A549 (cell line): ENCODE measurements at regions not wholly inside any gene's neighbourhood (a gene's known extent, or its start where the extent isn't known, plus 50 kb on each side); places are given as distances from the start of the nearest gene placed in this dataset.

Experiments
- ATAC-seq, 2 experiments: fragments of 200-7000 bp in 1 of 2; fragments of >200 bp in 1 of 2; cut with Nextera tagmentation in 1 of 2; cut with Tn5 transposase in 1 of 2; 3 replicates each; pipeline versions ENCODE4 v1.8.0 to v1.9.1; 2018 to 2020; ENCODE audit warnings: mild to moderate bottlenecking in 1 of 2, moderate library complexity in 1 of 2
- CTCF ChIA-PET: fragments of 300-600 bp; sonication (Branson Sonifier 250); formaldehyde crosslinking; extraction: SDS; loops from one replicate; lab custom pipeline; 2021; ENCODE audit warnings: antibody characterized with exemption, inconsistent platforms; lab: Yijun Ruan, JAX
- POLR2A ChIA-PET: fragments of 350-600 bp; formaldehyde crosslinking; extraction: SDS; loops from one replicate; lab custom pipeline; 2021; ENCODE audit warnings: antibody characterized with exemption, inconsistent platforms; lab: Yijun Ruan, JAX
- DNase-seq, 2 experiments: peaks; one replicate each; pipeline versions ENCODE4 v3.0.0 to v3.0.0-alpha.2; 2011 to 2016; ENCODE audit warnings: low read depth in 1 of 2, low spot score in 1 of 2
- FAIRE-seq: peaks from 2 replicates; lab custom pipeline; 2011; peaks lifted over from hg19 to GRCh38; lab: Jason Lieb, UNC
- H3K27ac ChIP-seq, 2 experiments: fragments of >200 bp; sonication (Bioruptor Twin); formaldehyde crosslinking; 3 replicates each; pipeline ENCODE4 v1.5.1; 2016 to 2017
- H3K4me1 ChIP-seq: fragments of >200 bp; sonication (Bioruptor Twin); formaldehyde crosslinking; 3 replicates; pipeline ENCODE4 v1.6.1; 2016
- H3K4me2 ChIP-seq: fragments of >200 bp; sonication (Bioruptor Twin); formaldehyde crosslinking; 3 replicates; pipeline ENCODE4 v1.6.1; 2016
- H3K4me3 ChIP-seq: fragments of >200 bp; sonication (Bioruptor Twin); formaldehyde crosslinking; 3 replicates; pipeline ENCODE4 v1.5.1; 2016
- H3K9me3 ChIP-seq: fragments of >200 bp; sonication (Bioruptor Twin); formaldehyde crosslinking; 3 replicates; pipeline ENCODE4 v1.6.1; 2016
- BCL3 ChIP-seq: fragments of >200 bp; sonication (Bioruptor Twin); formaldehyde crosslinking; IDR thresholded peaks from 3 replicates; pipeline ENCODE4 v1.6.1; 2016
- CBX2 ChIP-seq: fragments of 200-600 bp; sonication (generic); IDR thresholded peaks from 2 replicates; pipeline ENCODE4 v1.6.1; 2016; ENCODE audit warnings: low read depth, mild to moderate bottlenecking, borderline replicate concordance
- EHMT2 ChIP-seq: fragments of 200-600 bp; sonication (generic); IDR thresholded peaks from 2 replicates; pipeline ENCODE4 v1.6.1; 2016; ENCODE audit warnings: antibody characterized with exemption, low read depth, mild to moderate bottlenecking, moderate library complexity
- FOSL2 ChIP-seq, 2 experiments: fragments of 450-650 bp in 1 of 2; fragments of >200 bp in 1 of 2; sonication (Bioruptor Twin) in 1 of 2; formaldehyde crosslinking; IDR thresholded peaks; 2 replicates each; pipeline versions ENCODE4 v1.5.0 to v1.6.1; 2016 to 2020; ENCODE audit warnings: mild to moderate bottlenecking in 1 of 2, moderate library complexity in 1 of 2
- HMGXB4 ChIP-seq: fragments of 250-450 bp; sonication (Bioruptor Pico); IDR thresholded peaks from 2 replicates; pipeline ENCODE4 v1.5.0; 2021; ENCODE audit warnings: mild to moderate bottlenecking, moderate library complexity, borderline replicate concordance
- HOXB13 ChIP-seq: fragments of 250-450 bp; sonication (Bioruptor Pico); IDR thresholded peaks from 2 replicates; pipeline ENCODE4 v1.5.0; 2020; ENCODE audit warnings: low read depth, mild to moderate bottlenecking, moderate library complexity
- HOXB5 ChIP-seq: fragments of 250-450 bp; sonication (Bioruptor Pico); IDR thresholded peaks from 2 replicates; pipeline ENCODE4 v1.5.0; 2020; ENCODE audit warnings: mild to moderate bottlenecking, moderate library complexity
- JUN ChIP-seq, 2 experiments: fragments of >200 bp; sonication (Bioruptor Twin); formaldehyde crosslinking; IDR thresholded peaks; 2 replicates in 1 of 2; 3 replicates in 1 of 2; pipeline ENCODE4 v1.6.1; 2016 to 2017
- JUNB ChIP-seq: fragments of >200 bp; sonication (Bioruptor Twin); formaldehyde crosslinking; IDR thresholded peaks from 2 replicates; pipeline ENCODE4 v1.6.1; 2016
- KDM5A ChIP-seq: fragments of 200-600 bp; sonication (generic); IDR thresholded peaks from 2 replicates; pipeline ENCODE4 v1.6.1; 2016; ENCODE audit warnings: antibody characterized with exemption, mild to moderate bottlenecking
- MAX ChIP-seq: IDR thresholded peaks from 2 replicates; pipeline ENCODE4 v1.6.1; 2012
- MAZ ChIP-seq: fragments of 150-350 bp; IDR thresholded peaks from 2 replicates; pipeline ENCODE4 v1.6.1; 2014; ENCODE audit warnings: antibody characterized with exemption, low read depth, low read length, borderline replicate concordance
- MYC ChIP-seq: IDR thresholded peaks from 2 replicates; pipeline ENCODE4 v1.6.1; 2012; ENCODE audit warnings: mild to moderate bottlenecking, inconsistent platforms, low read length, improper control_type of control experiment, borderline replicate concordance
- NPAS2 ChIP-seq: fragments of 250-450 bp; sonication (Bioruptor Pico); IDR thresholded peaks from 2 replicates; pipeline ENCODE4 v1.8.0; 2022; ENCODE audit warnings: mild to moderate bottlenecking, moderate library complexity, borderline replicate concordance
- POLR2AphosphoS2 ChIP-seq: conservative IDR thresholded peaks from 2 replicates; pipeline ENCODE4 v1.6.1; 2012; ENCODE audit warnings: low read length, improper control_type of control experiment, inconsistent platforms
- SMC3 ChIP-seq: fragments of >200 bp; sonication (Bioruptor Twin); formaldehyde crosslinking; IDR thresholded peaks from 3 replicates; pipeline ENCODE4 v1.6.1; 2018; ENCODE audit warnings: inconsistent platforms
- ZC3H11A ChIP-seq: fragments of 450-650 bp; IDR thresholded peaks from 2 replicates; pipeline ENCODE4 v1.6.1; 2014; ENCODE audit warnings: antibody characterized with exemption, mild to moderate bottlenecking
- ZFP36 ChIP-seq: fragments of 450-650 bp; IDR thresholded peaks from 2 replicates; pipeline ENCODE4 v1.6.1; 2014; ENCODE audit warnings: borderline replicate concordance; ENCODE audit not compliant: partially characterized antibody
- ZNF302 ChIP-seq: fragments of 250-450 bp; sonication (Bioruptor Pico); IDR thresholded peaks from 2 replicates; pipeline ENCODE4 v1.9.0; 2021; ENCODE audit warnings: inconsistent platforms, mild to moderate bottlenecking, moderate library complexity
- WGBS: methylation state at CpG from one replicate; pipeline ENCODE4 v1.1.6; 2017; ENCODE audit errors: missing lambda C conversion rate; 5-methylcytosine and 5-hydroxymethylcytosine counted together
- TF ChIP-seq, protein P1 (sequence below): IDR thresholded peaks from 2 replicates; pipeline ENCODE4 v1.6.1; 2012; ENCODE audit warnings: low read depth, borderline replicate concordance

DNA sequence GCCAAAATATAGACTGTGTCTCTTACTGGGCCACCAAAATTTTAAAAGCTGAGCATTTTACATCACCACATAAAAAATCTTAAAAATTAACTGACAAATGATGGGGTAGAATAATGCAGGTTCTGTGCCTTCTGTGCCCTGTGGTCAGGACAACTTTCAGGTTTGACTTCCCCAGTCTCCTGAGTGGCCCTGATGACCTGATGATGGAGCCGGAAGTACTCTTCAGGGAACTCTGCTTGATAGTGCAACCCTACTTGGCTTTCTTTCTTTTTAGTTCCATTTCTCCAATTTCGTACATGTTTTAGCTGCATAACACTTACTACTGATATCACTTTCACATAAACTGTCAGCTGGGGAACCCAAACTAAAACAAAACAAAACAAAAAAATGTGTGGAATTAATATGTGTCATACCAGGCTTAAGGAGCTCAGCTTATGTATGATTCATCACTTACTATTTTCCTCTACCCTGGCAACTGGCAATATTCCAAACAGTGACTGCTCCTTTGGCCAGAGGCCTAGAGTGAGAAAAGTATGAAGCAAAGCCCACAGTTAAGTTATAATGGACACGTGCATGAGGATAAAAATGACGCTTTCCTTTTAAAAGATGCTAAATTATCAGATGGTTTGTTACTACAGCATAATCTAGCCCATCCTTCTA lies 194.3 kb downstream of the BCHE start:
- TF ChIP-seq, protein P1, sequence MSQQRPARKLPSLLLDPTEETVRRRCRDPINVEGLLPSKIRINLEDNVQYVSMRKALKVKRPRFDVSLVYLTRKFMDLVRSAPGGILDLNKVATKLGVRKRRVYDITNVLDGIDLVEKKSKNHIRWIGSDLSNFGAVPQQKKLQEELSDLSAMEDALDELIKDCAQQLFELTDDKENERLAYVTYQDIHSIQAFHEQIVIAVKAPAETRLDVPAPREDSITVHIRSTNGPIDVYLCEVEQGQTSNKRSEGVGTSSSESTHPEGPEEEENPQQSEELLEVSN, result peak; percentile 40; the same call in 1 of the 2 replicates
- TF ChIP-seq ZC3H11A (no peak), FOSL2 (IDR thresholded peaks at IDR 0.05) (peak; percentile 73), FOSL2 (CRISPR knock-in tag; IDR thresholded peaks at IDR 0.05) (peak; percentile 85), MYC (0 out of 2 replicates have a peak, but pooled peaks have one; percentile 29), JUN (IDR thresholded peaks at IDR 0.05) (0 out of 5 replicates have a peak, but pooled peaks of 1 of the 2 experiments have one; percentile 23), JUNB (peak; percentile 66), SMC3 (no peak), MAX (peak; percentile 71; the same call in 1 of the 2 replicates), ZNF302 (CRISPR knock-in tag) (peak; percentile 36; the same call in 1 of the 2 replicates)
- no peaks in the 10 kb centered on the region for H3K9me3 ChIP-seq
- WGBS, result 22% methylated on average over 4 of the region's 4 CpGs
- ATAC-seq, result peak; percentile 94 to 95
- peak overlapping the region in 1 of 2 experiments; percentile 22; a peak in 1 of 6 replicates for H3K27ac ChIP-seq
- peak; percentile 38 to 87 for DNase-seq
- H3K4me2 ChIP-seq, result peak overlapping the region; percentile 55
- CTCF ChIA-PET, result no interaction called here
- H3K4me1 ChIP-seq, result peaks cover 12% of the 10 kb centered on the region
- no peak for FAIRE-seq
- H3K4me3 ChIP-seq, result no peak overlapping the region
- POLR2A ChIA-PET, result no interaction called here

GRCh38 chr3:165641569-165642310 lies 195.5 kb downstream of the BCHE start:
- WGBS, result 41% methylated on average over 5 of the region's 5 CpGs
- no peak overlapping the region for H3K27ac ChIP-seq
- no peak overlapping the region for H3K4me2 ChIP-seq
- peaks cover 12% of the 10 kb centered on the region for H3K4me1 ChIP-seq
- no peak for ATAC-seq
- DNase-seq, result no peak
- no peak overlapping the region for H3K4me3 ChIP-seq
- no peaks in the 10 kb centered on the region for H3K9me3 ChIP-seq
- ChIA-PET POLR2A (no interaction called here), CTCF (no interaction called here)
- no peak for TF ChIP-seq HMGXB4 (CRISPR knock-in tag)
- no peak for TF ChIP-seq EHMT2
- no peak for TF ChIP-seq MAX
- no peak for TF ChIP-seq POLR2AphosphoS2
- no peak for TF ChIP-seq BCL3
- no peak for TF ChIP-seq MAZ
- no peak for TF ChIP-seq JUNB
- TF ChIP-seq KDM5A, result no peak
- TF ChIP-seq CBX2, result no peak
- no peak for TF ChIP-seq HOXB13 (CRISPR knock-in tag)
- no peak for TF ChIP-seq ZFP36
- no peak for TF ChIP-seq HOXB5 (CRISPR knock-in tag)
- TF ChIP-seq NPAS2 (CRISPR knock-in tag), result no peak
- FAIRE-seq, result no peak
